ENCODE measurements at regions not wholly inside any gene's neighbourhood (a gene's known extent, or its start where the extent isn't known, plus 50 kb on each side); places are given as distances from the start of the nearest gene placed in this dataset.

- TF ChIP-seq ATF3 (CRISPR knock-in tag; conservative IDR thresholded peaks at IDR 0.05) (no peak), CTCF (IDR thresholded peaks at IDR 0.05) (no peak), ZNF263 (CRISPR knock-in tag; IDR thresholded peaks at IDR 0.05; ENCODE audit: low read depth) (no peak), ZSCAN18 (CRISPR knock-in tag; IDR thresholded peaks at IDR 0.05) (no peak), NR3C1 (CRISPR knock-in tag; conservative IDR thresholded peaks at IDR 0.05; ENCODE audit: low read depth) (no peak), ATF1 (CRISPR knock-in tag; IDR thresholded peaks at IDR 0.05) (no peak)
Measured at GRCh38 chr2:216281876-216282275, 90.4 kb downstream of the MARCHF4 start.
